ENCODE measurements at regions not wholly inside any gene's neighbourhood (a gene's known extent, or its start where the extent isn't known, plus 50 kb on each side); places are given as distances from the start of the nearest gene placed in this dataset.

GRCh38 chr5:124452412-124452811 is 294.0 kb downstream of the ZNF608 start:
- TF ChIP-seq CTCF (IDR thresholded peaks at IDR 0.05; ENCODE audit: low read depth, low read length, missing control alignments), result no peak
- no peak for DNase-seq (ENCODE audit: low read depth)
- in situ Hi-C loops (cut with HindIII; ENCODE audit: low sequenced_read_pairs), result no loop called here
- no peak overlapping the region for H3K4me3 ChIP-seq (ENCODE audit: low read depth, low read length)

GRCh38 chr5:124451721-124452383 is 294.6 kb downstream of the ZNF608 start:
- no peak overlapping the region for H3K4me3 ChIP-seq (ENCODE audit: low read depth, low read length)
- TF ChIP-seq CTCF (IDR thresholded peaks at IDR 0.05; ENCODE audit: low read depth, low read length, missing control alignments), result no peak
- DNase-seq (ENCODE audit: low read depth), result no peak
- in situ Hi-C loops (cut with HindIII; ENCODE audit: low sequenced_read_pairs), result no loop called here

- in situ Hi-C loops (cut with HindIII; ENCODE audit: low sequenced_read_pairs), result no loop called here
- TF ChIP-seq CTCF (IDR thresholded peaks at IDR 0.05; ENCODE audit: low read depth, low read length, missing control alignments), result no peak
- no peak overlapping the region for H3K4me3 ChIP-seq (ENCODE audit: low read depth, low read length)
- no peak for DNase-seq (ENCODE audit: low read depth)
These were observed 300.3 kb downstream of the ZNF608 start for GRCh38 chr5:124446120-124446519.

GRCh38 chr5:124445070-124445619 is 301.3 kb downstream of the ZNF608 start:
- DNase-seq (ENCODE audit: low read depth), result no peak
- no peak overlapping the region for H3K4me3 ChIP-seq (ENCODE audit: low read depth, low read length)
- no peak for TF ChIP-seq CTCF (IDR thresholded peaks at IDR 0.05; ENCODE audit: low read depth, low read length, missing control alignments)
- in situ Hi-C loops (cut with HindIII; ENCODE audit: low sequenced_read_pairs), result no loop called here

- no peak for TF ChIP-seq CTCF (IDR thresholded peaks at IDR 0.05; ENCODE audit: low read depth, low read length, missing control alignments)
- in situ Hi-C loops (cut with HindIII; ENCODE audit: low sequenced_read_pairs), result no loop called here
- no peak for DNase-seq (ENCODE audit: low read depth)
- no peak overlapping the region for H3K4me3 ChIP-seq (ENCODE audit: low read depth, low read length)
These were observed 302.2 kb downstream of the ZNF608 start for GRCh38 chr5:124444147-124444775.

- no peak for TF ChIP-seq CTCF (IDR thresholded peaks at IDR 0.05; ENCODE audit: low read depth, low read length, missing control alignments)
These were observed 306.0 kb downstream of the ZNF608 start for GRCh38 chr5:124440471-124440870.

More at GRCh38 chr5:124440471-124440870, 306.0 kb downstream of the ZNF608 start:
- in situ Hi-C loops (cut with HindIII; ENCODE audit: low sequenced_read_pairs), result no loop called here
- no peak overlapping the region for H3K4me3 ChIP-seq (ENCODE audit: low read depth, low read length)
- DNase-seq (ENCODE audit: low read depth), result no peak
